ENCODE measurements at regions not wholly inside any gene's neighbourhood (a gene's known extent, or its start where the extent isn't known, plus 50 kb on each side); places are given as distances from the start of the nearest gene placed in this dataset.
"Not testable (repeated sequence)": the region's sequence is repeated elsewhere in the genome, so short reads cannot be mapped to it uniquely, and the experiment has no call there.

DNA sequence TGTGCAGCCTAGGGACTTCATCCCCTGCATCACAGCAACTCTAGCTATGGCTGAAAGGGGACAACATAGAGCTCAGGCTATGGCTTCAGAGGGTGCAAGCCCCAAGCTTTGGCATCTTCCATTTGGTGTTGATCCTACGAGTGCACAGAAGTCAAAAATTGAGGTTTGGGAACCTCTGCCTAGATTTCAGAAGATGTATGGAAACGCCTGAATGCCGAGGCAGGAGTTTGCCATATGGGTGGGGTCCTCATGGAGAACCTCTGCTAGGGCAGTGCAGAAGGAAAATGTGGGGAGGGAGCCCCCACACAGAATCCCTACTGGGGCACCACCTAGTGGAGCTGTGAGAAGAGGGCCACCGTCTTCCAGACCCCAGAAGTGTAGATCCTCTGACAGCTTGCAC lies 543.0 kb upstream of the TPTE start:
- H2AFZ ChIP-seq (ENCODE audit: low read length); H4K20me1 ChIP-seq (ENCODE audit: insufficient read depth, low read depth, low read length); H3K9me2 ChIP-seq (replicated peaks; ENCODE audit: insufficient read depth, low read length); H3K9ac ChIP-seq (ENCODE audit: low read length); H3K79me2 ChIP-seq (ENCODE audit: low read length); H3K4me2 ChIP-seq (ENCODE audit: low read depth, low read length, poor library complexity, severe bottlenecking); H3K36me3 ChIP-seq (ENCODE audit: insufficient read depth, low read length); H3K4me1 ChIP-seq (ENCODE audit: low read length); H3K9me3 ChIP-seq (ENCODE audit: low read length); H3K27me3 ChIP-seq (ENCODE audit: low read length); H3K27ac ChIP-seq (ENCODE audit: low read length); H3K4me3 ChIP-seq (ENCODE audit: low read length); DNase-seq: not testable (repeated sequence)

DNA sequence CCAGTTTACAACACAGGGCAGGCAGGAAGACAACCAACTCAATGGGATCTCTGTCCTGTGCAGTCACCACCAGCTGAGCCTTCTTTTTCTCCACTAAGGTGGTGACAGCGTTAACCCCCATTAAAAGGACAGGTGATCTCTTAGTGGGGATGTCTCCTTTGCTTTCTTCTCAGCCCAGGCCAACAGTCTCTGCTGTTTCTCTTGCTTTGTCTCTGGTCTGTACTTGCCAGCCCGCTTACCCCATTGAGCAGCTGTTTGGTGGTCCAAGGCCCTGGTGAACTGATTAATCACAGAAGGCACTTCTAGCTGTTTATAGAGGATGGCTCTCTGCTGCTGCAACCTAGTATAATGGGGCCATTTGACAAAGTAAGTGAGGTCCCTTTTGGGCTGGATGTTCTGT lies 523.9 kb upstream of the TPTE start:
- H4K20me1 ChIP-seq (ENCODE audit: insufficient read depth, low read depth, low read length); H3K4me3 ChIP-seq (ENCODE audit: low read length); H3K27ac ChIP-seq (ENCODE audit: low read length); H3K9me2 ChIP-seq (replicated peaks; ENCODE audit: insufficient read depth, low read length); H3K4me1 ChIP-seq (ENCODE audit: low read length); H2AFZ ChIP-seq (ENCODE audit: low read length); DNase-seq; H3K27me3 ChIP-seq (ENCODE audit: low read length); H3K79me2 ChIP-seq (ENCODE audit: low read length); H3K4me2 ChIP-seq (ENCODE audit: low read depth, low read length, poor library complexity, severe bottlenecking); H3K9me3 ChIP-seq (ENCODE audit: low read length); H3K36me3 ChIP-seq (ENCODE audit: insufficient read depth, low read length); H3K9ac ChIP-seq (ENCODE audit: low read length): not testable (repeated sequence)

DNA sequence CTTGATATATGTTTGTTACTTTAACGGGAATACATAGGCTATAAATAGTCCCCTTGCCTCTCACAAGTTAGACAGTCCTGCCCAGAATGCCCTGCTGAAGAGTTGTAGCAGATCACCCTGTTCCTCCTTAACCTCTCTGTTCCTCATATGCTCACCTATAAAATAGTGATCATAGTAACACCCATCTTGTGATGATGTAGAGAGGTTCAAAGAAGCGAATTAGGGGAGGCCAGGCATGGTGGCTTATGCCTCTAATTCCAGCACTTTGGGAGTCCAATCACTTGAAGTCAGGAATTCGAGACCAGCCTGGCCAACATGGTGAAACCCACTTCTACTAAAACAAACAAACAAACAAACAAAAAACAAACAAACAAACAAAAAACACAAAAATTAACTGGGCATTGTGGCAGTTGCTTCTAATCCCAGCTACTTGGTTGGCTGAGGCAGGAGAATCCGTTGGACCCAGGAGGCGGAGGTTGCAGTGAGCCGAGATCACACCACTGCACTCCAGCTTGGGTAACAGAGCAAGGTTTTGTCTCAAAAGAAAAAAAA lies 518.5 kb upstream of the TPTE start:
- not testable (repeated sequence) for DNase-seq; H3K79me2 ChIP-seq (ENCODE audit: low read length); H3K27ac ChIP-seq (ENCODE audit: low read length); H3K4me3 ChIP-seq (ENCODE audit: low read length); H2AFZ ChIP-seq (ENCODE audit: low read length); H3K4me1 ChIP-seq (ENCODE audit: low read length); H3K9me3 ChIP-seq (ENCODE audit: low read length); H3K36me3 ChIP-seq (ENCODE audit: insufficient read depth, low read length); H3K9me2 ChIP-seq (replicated peaks; ENCODE audit: insufficient read depth, low read length); H3K4me2 ChIP-seq (ENCODE audit: low read depth, low read length, poor library complexity, severe bottlenecking); H3K27me3 ChIP-seq (ENCODE audit: low read length); H3K9ac ChIP-seq (ENCODE audit: low read length); H4K20me1 ChIP-seq (ENCODE audit: insufficient read depth, low read depth, low read length)

DNA sequence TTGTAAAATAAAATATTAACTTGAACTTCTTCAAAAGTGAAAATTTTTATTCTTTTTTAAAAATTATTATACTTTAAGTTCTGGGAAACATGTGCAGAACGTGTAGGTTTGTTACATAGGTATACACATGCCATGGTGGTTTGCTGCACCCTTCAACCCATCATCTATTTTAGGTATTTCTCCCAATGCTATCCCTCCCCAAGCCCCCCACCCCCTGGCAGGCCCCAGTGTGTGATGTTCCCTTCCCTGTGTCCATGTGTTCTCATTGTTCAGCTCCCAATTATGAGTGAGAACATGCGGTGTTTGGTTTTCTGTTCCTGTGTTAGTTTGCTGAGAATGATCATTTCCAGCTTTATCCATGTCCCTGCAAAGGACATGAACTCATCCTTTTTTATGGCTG lies 515.6 kb upstream of the TPTE start:
- H2AFZ ChIP-seq (ENCODE audit: low read length); H3K36me3 ChIP-seq (ENCODE audit: insufficient read depth, low read length); DNase-seq; H3K4me2 ChIP-seq (ENCODE audit: low read depth, low read length, poor library complexity, severe bottlenecking); H3K27me3 ChIP-seq (ENCODE audit: low read length); H3K9me2 ChIP-seq (replicated peaks; ENCODE audit: insufficient read depth, low read length); H3K4me3 ChIP-seq (ENCODE audit: low read length); H3K9me3 ChIP-seq (ENCODE audit: low read length); H4K20me1 ChIP-seq (ENCODE audit: insufficient read depth, low read depth, low read length); H3K9ac ChIP-seq (ENCODE audit: low read length); H3K27ac ChIP-seq (ENCODE audit: low read length); H3K4me1 ChIP-seq (ENCODE audit: low read length); H3K79me2 ChIP-seq (ENCODE audit: low read length): not testable (repeated sequence)

DNA sequence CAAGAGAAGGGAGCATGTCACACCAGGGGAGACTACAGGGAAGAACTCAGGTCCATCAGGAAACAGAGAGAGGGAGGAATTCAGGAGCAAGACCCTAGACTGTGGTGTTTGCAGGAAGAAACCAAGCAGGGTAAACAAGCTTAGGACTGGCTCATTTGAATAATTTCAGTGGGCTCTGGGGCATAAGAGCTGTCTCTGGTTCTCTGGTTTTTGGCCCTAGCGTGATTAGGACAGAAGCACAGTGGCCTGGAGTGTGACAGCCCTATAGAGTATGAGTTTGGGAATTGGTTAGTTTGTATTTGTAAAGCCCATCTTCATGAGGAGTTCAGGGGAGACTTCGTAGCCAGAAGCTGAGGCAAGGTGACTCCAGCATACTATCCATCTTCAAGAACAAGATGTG lies 504.4 kb upstream of the TPTE start:
- H3K27me3 ChIP-seq (ENCODE audit: low read length): not testable (repeated sequence)

DNA sequence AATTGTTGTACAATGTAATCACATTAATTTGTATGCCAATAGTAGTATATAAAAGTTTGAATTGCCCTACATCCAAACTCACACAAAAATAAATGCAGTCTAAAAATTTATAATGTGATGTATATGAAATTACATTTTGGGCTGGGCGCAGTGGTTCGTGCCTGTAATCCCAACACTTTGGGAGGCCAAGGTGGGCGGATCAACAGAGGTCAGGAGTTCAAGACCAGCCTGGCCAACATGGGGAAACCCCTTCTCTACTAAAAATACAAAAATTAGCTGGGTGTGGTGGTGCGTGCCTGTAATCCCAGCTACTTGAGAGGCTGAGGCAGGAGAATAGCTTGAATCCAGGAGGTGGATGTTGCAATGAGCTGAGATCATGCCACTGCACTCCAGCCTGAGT lies 503.6 kb upstream of the TPTE start:
- not testable (repeated sequence) for H3K27me3 ChIP-seq (ENCODE audit: low read length); H3K79me2 ChIP-seq (ENCODE audit: low read length); H3K9me2 ChIP-seq (replicated peaks; ENCODE audit: insufficient read depth, low read length); H3K27ac ChIP-seq (ENCODE audit: low read length); H4K20me1 ChIP-seq (ENCODE audit: insufficient read depth, low read depth, low read length); H3K9ac ChIP-seq (ENCODE audit: low read length); H2AFZ ChIP-seq (ENCODE audit: low read length); H3K4me1 ChIP-seq (ENCODE audit: low read length); H3K4me2 ChIP-seq (ENCODE audit: low read depth, low read length, poor library complexity, severe bottlenecking); H3K4me3 ChIP-seq (ENCODE audit: low read length); DNase-seq; H3K36me3 ChIP-seq (ENCODE audit: insufficient read depth, low read length)
- H3K9me3 ChIP-seq (ENCODE audit: low read length): peaks cover 18% of the 10 kb centered on the region

More for the DNA sequence above, 504.4 kb upstream of the TPTE start:
- not testable (repeated sequence) for H3K79me2 ChIP-seq (ENCODE audit: low read length); H3K4me1 ChIP-seq (ENCODE audit: low read length); H3K27ac ChIP-seq (ENCODE audit: low read length); H2AFZ ChIP-seq (ENCODE audit: low read length); H3K9ac ChIP-seq (ENCODE audit: low read length); H3K4me2 ChIP-seq (ENCODE audit: low read depth, low read length, poor library complexity, severe bottlenecking); H3K36me3 ChIP-seq (ENCODE audit: insufficient read depth, low read length); DNase-seq; H3K4me3 ChIP-seq (ENCODE audit: low read length); H4K20me1 ChIP-seq (ENCODE audit: insufficient read depth, low read depth, low read length); H3K9me2 ChIP-seq (replicated peaks; ENCODE audit: insufficient read depth, low read length)
- peaks cover 17% of the 10 kb centered on the region for H3K9me3 ChIP-seq (ENCODE audit: low read length)

DNA sequence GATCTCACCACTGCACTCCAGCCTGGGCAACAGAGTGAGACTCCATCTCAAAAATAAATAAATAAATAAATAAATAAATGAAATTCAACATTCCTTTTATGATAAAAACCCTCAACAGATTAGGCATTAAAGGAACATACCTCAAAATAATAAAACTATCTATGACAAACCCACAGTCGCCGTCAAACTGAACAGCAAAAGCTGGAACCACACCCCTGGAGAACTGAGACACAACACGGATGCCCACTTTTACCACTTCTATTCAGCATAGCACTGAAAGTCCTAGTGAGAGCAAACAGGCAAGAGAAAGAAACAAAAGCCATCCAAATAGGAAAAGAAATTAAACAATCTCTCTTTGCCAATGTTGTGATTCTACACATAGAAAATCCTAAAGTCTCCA lies 499.9 kb upstream of the TPTE start:
- not testable (repeated sequence) for H3K27me3 ChIP-seq (ENCODE audit: low read length); DNase-seq; H3K36me3 ChIP-seq (ENCODE audit: insufficient read depth, low read length); H3K4me3 ChIP-seq (ENCODE audit: low read length); H3K4me2 ChIP-seq (ENCODE audit: low read depth, low read length, poor library complexity, severe bottlenecking); H3K79me2 ChIP-seq (ENCODE audit: low read length); H3K9ac ChIP-seq (ENCODE audit: low read length); H3K27ac ChIP-seq (ENCODE audit: low read length); H3K4me1 ChIP-seq (ENCODE audit: low read length); H4K20me1 ChIP-seq (ENCODE audit: insufficient read depth, low read depth, low read length); H2AFZ ChIP-seq (ENCODE audit: low read length); H3K9me2 ChIP-seq (replicated peaks; ENCODE audit: insufficient read depth, low read length)
- H3K9me3 ChIP-seq (ENCODE audit: low read length): peaks cover 20% of the 10 kb centered on the region

DNA sequence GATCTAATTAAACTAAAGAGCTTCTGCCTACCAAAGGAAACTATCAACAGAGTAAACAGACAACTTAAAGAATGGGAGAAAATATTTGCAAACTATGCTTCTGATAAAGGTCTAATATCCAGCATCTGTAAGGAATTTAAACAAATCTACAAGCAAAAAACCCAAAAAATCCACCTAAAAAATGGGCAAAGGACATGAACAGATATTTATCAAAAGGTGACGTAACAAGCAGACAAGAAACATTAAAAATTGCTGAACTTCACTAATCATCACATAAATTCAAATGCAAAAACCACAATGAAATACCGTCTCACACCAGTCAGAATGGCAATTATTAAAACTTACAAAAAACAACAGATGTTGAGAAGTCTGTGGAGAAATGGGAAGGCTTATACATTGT lies 498.6 kb upstream of the TPTE start:
- H3K27me3 ChIP-seq (ENCODE audit: low read length); H3K9ac ChIP-seq (ENCODE audit: low read length); H2AFZ ChIP-seq (ENCODE audit: low read length); H3K79me2 ChIP-seq (ENCODE audit: low read length); H3K27ac ChIP-seq (ENCODE audit: low read length); H3K4me2 ChIP-seq (ENCODE audit: low read depth, low read length, poor library complexity, severe bottlenecking); H4K20me1 ChIP-seq (ENCODE audit: insufficient read depth, low read depth, low read length); H3K4me1 ChIP-seq (ENCODE audit: low read length); H3K36me3 ChIP-seq (ENCODE audit: insufficient read depth, low read length); DNase-seq; H3K4me3 ChIP-seq (ENCODE audit: low read length); H3K9me2 ChIP-seq (replicated peaks; ENCODE audit: insufficient read depth, low read length): not testable (repeated sequence)
- peaks cover 17% of the 10 kb centered on the region for H3K9me3 ChIP-seq (ENCODE audit: low read length)
